HepG2 (cell line): ENCODE measurements at regions not wholly inside any gene's neighbourhood (a gene's known extent, or its start where the extent isn't known, plus 50 kb on each side); places are given as distances from the start of the nearest gene placed in this dataset.

Source experiments
- ATAC-seq: fragments of 200-7000 bp; cut with Tn5 transposase; 3 replicates; pipeline ENCODE4 v1.9.1; 2020; ENCODE audit warnings: mild to moderate bottlenecking, moderate library complexity
- BruUV-seq: library from RNA; stranded (reverse); fragments of 400-500 nt; replicated peaks from 2 replicates; lab custom pipeline; 2021; lab: Mats Ljungman, UMichigan
- CTCF ChIA-PET: fragments of 300-600 bp; formaldehyde crosslinking; extraction: SDS; loops from one replicate; lab custom pipeline; 2021; ENCODE audit warnings: low total read pairs, inconsistent platforms, low intra/inter-chr PET ratio; lab: Yijun Ruan, JAX
- POLR2A ChIA-PET: fragments of 350-600 bp; sonication (Branson Sonifier 250); formaldehyde crosslinking; loops from one replicate; lab custom pipeline; 2020; ENCODE audit warnings: antibody characterized with exemption, inconsistent platforms; lab: Yijun Ruan, JAX
- DNase-seq: peaks from one replicate; pipeline ENCODE4 v3.0.0-alpha.2; 2015; ENCODE audit warnings: low spot score
- FAIRE-seq: peaks from 3 replicates; lab custom pipeline; 2011; peaks lifted over from hg19 to GRCh38; lab: Jason Lieb, UNC
- H2AFZ ChIP-seq: one replicate; pipeline ENCODE4 v1.6.1; 2011; ENCODE audit warnings: low read length, inconsistent platforms
- H3K27ac ChIP-seq: fragments of 300-600 bp; 3 replicates; pipeline ENCODE4 v1.8.0; 2011; ENCODE audit warnings: mixed run types, mild to moderate bottlenecking, mixed read lengths, low read length, inconsistent platforms; ENCODE audit not compliant: insufficient read depth; ENCODE audit errors: extremely low read length
- H3K27me3 ChIP-seq, 2 experiments: fragments of 200-600 bp in 1 of 2; 2 replicates in 1 of 2; 3 replicates in 1 of 2; pipeline versions ENCODE4 v1.6.0 to v1.8.0; 2011; ENCODE audit warnings: low read length in 2 of 2, mild to moderate bottlenecking in 2 of 2, moderate library complexity in 2 of 2, inconsistent platforms in 1 of 2; ENCODE audit not compliant: insufficient read depth in 2 of 2, control insufficient read depth in 1 of 2
- H3K36me3 ChIP-seq, 2 experiments: fragments of 200-600 bp in 1 of 2; replicated peaks in 1 of 2; 2 replicates in 1 of 2; 3 replicates in 1 of 2; pipeline versions ENCODE4 v1.5.1 to v1.8.0; 2011; ENCODE audit warnings: low read length in 2 of 2, inconsistent platforms in 1 of 2; ENCODE audit not compliant: insufficient read depth in 2 of 2, control insufficient read depth in 1 of 2
- H3K4me1 ChIP-seq: 2 replicates; pipeline ENCODE4 v1.5.1; 2012; ENCODE audit warnings: low read length, inconsistent platforms; ENCODE audit not compliant: insufficient read depth
- H3K4me2 ChIP-seq: 2 replicates; pipeline ENCODE4 v1.6.0; 2011; ENCODE audit warnings: low read depth, low read length, inconsistent platforms
- H3K4me3 ChIP-seq, 3 experiments: fragments of 200-600 bp in 1 of 3; sonication (generic), shearing (Covaris generic) in 1 of 3; replicated peaks in 1 of 3; 2 replicates each; pipeline ENCODE4 v1.5.1; 2011 to 2016; ENCODE audit warnings: low read length in 3 of 3, inconsistent platforms in 2 of 3, low read depth in 2 of 3, mild to moderate bottlenecking in 2 of 3, control low read depth in 1 of 3, mixed read lengths in 1 of 3; ENCODE audit not compliant: insufficient read depth in 1 of 3
- H3K79me2 ChIP-seq: one replicate; pipeline ENCODE4 v1.6.1; 2011; ENCODE audit warnings: low read length, inconsistent platforms; ENCODE audit not compliant: insufficient read depth
- H3K9ac ChIP-seq: 2 replicates; pipeline ENCODE4 v1.6.0; 2011; ENCODE audit warnings: mild to moderate bottlenecking, low read depth, low read length, inconsistent platforms; ENCODE audit not compliant: insufficient read depth
- H3K9me3 ChIP-seq: 2 replicates; pipeline ENCODE4 v1.5.1; 2012; ENCODE audit warnings: mild to moderate bottlenecking, low read length
- H4K20me1 ChIP-seq: 2 replicates; pipeline ENCODE4 v1.6.0; 2011; ENCODE audit warnings: inconsistent platforms, mild to moderate bottlenecking, low read length, moderate library complexity; ENCODE audit not compliant: insufficient read depth
- HCFC1 ChIP-seq: fragments of 150-350 bp; IDR thresholded peaks from 2 replicates; pipeline ENCODE4 v1.6.1; 2014; ENCODE audit warnings: low read depth, low read length
- NONO ChIP-seq, 2 experiments: fragments of 450-650 bp in 1 of 2; sonication (generic) in 1 of 2; formaldehyde crosslinking in 1 of 2; IDR thresholded peaks in 1 of 2; conservative IDR thresholded peaks in 1 of 2; 2 replicates each; pipeline versions ENCODE4 v1.6.1 to v1.8.0; 2017 to 2022; ENCODE audit warnings: mild to moderate bottlenecking in 1 of 2, missing genetic modification reagents in 1 of 2, moderate library complexity in 1 of 2
- SIX1 ChIP-seq: sonication (generic); formaldehyde crosslinking; IDR thresholded peaks from 2 replicates; pipeline ENCODE4 v1.4.0; 2020; ENCODE audit warnings: missing genetic modification reagents, borderline replicate concordance
- TBL1XR1 ChIP-seq: fragments of 150-350 bp; IDR thresholded peaks from 2 replicates; pipeline ENCODE4 v1.6.1; 2014; ENCODE audit warnings: borderline replicate concordance, low read length; ENCODE audit not compliant: partially characterized antibody
- ZBTB43 ChIP-seq: sonication (generic); formaldehyde crosslinking; conservative IDR thresholded peaks from 2 replicates; pipeline ENCODE4 v1.4.0; 2020; ENCODE audit warnings: missing genetic modification reagents
- ZFP82 ChIP-seq: sonication (generic); formaldehyde crosslinking; IDR thresholded peaks from 2 replicates; pipeline ENCODE4 v1.5.1; 2020; ENCODE audit warnings: mild to moderate bottlenecking, missing genetic modification reagents, borderline replicate concordance
- ZNF224 ChIP-seq: sonication (generic); formaldehyde crosslinking; IDR thresholded peaks from 2 replicates; pipeline ENCODE4 v1.5.0; 2020; ENCODE audit warnings: mild to moderate bottlenecking, missing genetic modification reagents
- ZNF251 ChIP-seq: sonication (generic); formaldehyde crosslinking; IDR thresholded peaks from 2 replicates; pipeline ENCODE4 v1.9.0; 2021; ENCODE audit warnings: mild to moderate bottlenecking, missing genetic modification reagents
- ZNF451 ChIP-seq: sonication (generic); formaldehyde crosslinking; IDR thresholded peaks from 2 replicates; pipeline ENCODE4 v1.5.0; 2020; ENCODE audit warnings: mild to moderate bottlenecking, missing genetic modification reagents
- ZNF460 ChIP-seq: sonication (generic); formaldehyde crosslinking; IDR thresholded peaks from 2 replicates; pipeline ENCODE4 v1.5.1; 2020; ENCODE audit warnings: missing genetic modification reagents, mild to moderate bottlenecking, borderline replicate concordance
- ZNF589 ChIP-seq: sonication (generic); formaldehyde crosslinking; conservative IDR thresholded peaks from 2 replicates; pipeline ENCODE4 v1.8.0; 2022; ENCODE audit warnings: mild to moderate bottlenecking, moderate library complexity, missing genetic modification reagents
- WGBS: methylation state at CpG from one replicate; pipeline ENCODE4 v1.1.6; 2017; ENCODE audit warnings: low lambda C conversion rate; 5-methylcytosine and 5-hydroxymethylcytosine counted together
- in situ Hi-C: cut with HindIII; loops from 2 replicates; pipeline ENCODE4 v1.10.0; 2017; ENCODE audit warnings: low pct_unique_long_range_greater_than_20kb; ENCODE audit not compliant: extremely low pct_ligation_motif_present
- intact Hi-C: fragments of 100-400 bp; cut with micrococcal nuclease; formaldehyde crosslinking; loops from one replicate; pipeline ENCODE4 v1.10.0; 2022; ENCODE audit not compliant: unreplicated experiment

GRCh38 chr13:85650613-85651012 is 148.6 kb downstream of the SLITRK6 start:
- no peak overlapping the region for H3K4me2 ChIP-seq
- FAIRE-seq (no peak), DNase-seq (no peak), ATAC-seq (no peak)
- no peak overlapping the region for H2AFZ ChIP-seq
- intact Hi-C loops (no loop called here), in situ Hi-C loops (no loop called here)
- H3K4me1 ChIP-seq: no peaks in the 10 kb centered on the region
- H3K79me2 ChIP-seq: no peaks in the 10 kb centered on the region
- H3K36me3 ChIP-seq: no peaks in the 10 kb centered on the region
- no peaks in the 10 kb centered on the region for H4K20me1 ChIP-seq
- ChIA-PET CTCF (no interaction called here), POLR2A (no interaction called here)
- TF ChIP-seq SIX1 (no peak), ZNF460 (CRISPR knock-in tag) (no peak), ZBTB43 (CRISPR knock-in tag) (no peak), NONO (IDR thresholded peaks at IDR 0.05) (no peak), NONO (CRISPR knock-in tag; conservative IDR thresholded peaks at IDR 0.05) (no peak), TBL1XR1 (no peak), ZNF224 (no peak), HCFC1 (no peak), ZFP82 (no peak), ZNF251 (CRISPR knock-in tag) (no peak), ZNF451 (no peak), ZNF589 (no peak)
- no peaks in the 10 kb centered on the region for H3K9me3 ChIP-seq
- no peak overlapping the region for H3K9ac ChIP-seq
- no peak overlapping the region for H3K4me3 ChIP-seq
- WGBS: 52% methylated on average over 2 of the region's 2 CpGs
- no TSS peak for BruUV-seq
- H3K27ac ChIP-seq: no peak overlapping the region
- no peaks in the 10 kb centered on the region for H3K27me3 ChIP-seq
